PC-9 (cell line): ENCODE measurements at regions not wholly inside any gene's neighbourhood (a gene's known extent, or its start where the extent isn't known, plus 50 kb on each side); places are given as distances from the start of the nearest gene placed in this dataset.

Experiments used
- BruUV-seq: library from RNA; stranded (reverse); fragments of 400-500 nt; replicated peaks from 2 replicates; lab custom pipeline; 2021; lab: Mats Ljungman, UMichigan
- CTCF ChIA-PET: fragments of 300-600 bp; sonication (Branson Sonifier 250); formaldehyde crosslinking; loops from one replicate; lab custom pipeline; 2022; ENCODE audit warnings: antibody characterized with exemption; lab: Charles Lee
- POLR2A ChIA-PET: fragments of 300-600 bp; sonication (Branson Sonifier 250); formaldehyde crosslinking; loops from one replicate; lab custom pipeline; 2022; ENCODE audit warnings: antibody characterized with exemption; ENCODE audit not compliant: unreplicated experiment; lab: Charles Lee
- DNase-seq, 2 experiments: peaks; one replicate each; pipeline versions ENCODE4 v3.0.0 to v3.0.0-alpha.2; 2015 to 2022; ENCODE audit warnings: mixed read lengths in 1 of 2
- H2AFZ ChIP-seq: fragments of 200-600 bp; sonication (generic); 2 replicates; pipeline ENCODE4 v1.8.1; 2017; ENCODE audit warnings: antibody characterized with exemption
- H3F3A ChIP-seq: fragments of 200-600 bp; sonication (generic); 2 replicates; pipeline ENCODE4 v1.8.1; 2017; ENCODE audit warnings: antibody characterized with exemption, mild to moderate bottlenecking, low read depth; ENCODE audit not compliant: insufficient read depth
- H3K27ac ChIP-seq: fragments of 200-600 bp; sonication (generic); 2 replicates; pipeline ENCODE4 v1.6.1; 2016; ENCODE audit warnings: mixed run types
- H3K27me3 ChIP-seq: fragments of 200-600 bp; sonication (generic); 2 replicates; pipeline ENCODE4 v1.6.1; 2016; ENCODE audit warnings: low read depth, mixed run types; ENCODE audit not compliant: insufficient read depth
- H3K36me3 ChIP-seq: fragments of 200-600 bp; sonication (generic); 2 replicates; pipeline ENCODE4 v1.6.1; 2016; ENCODE audit warnings: low read depth, mixed run types
- H3K4me1 ChIP-seq: fragments of 200-600 bp; sonication (generic); replicated peaks from 2 replicates; pipeline ENCODE4 v1.6.1; 2016; ENCODE audit warnings: mixed run types; ENCODE audit not compliant: insufficient read depth
- H3K4me2 ChIP-seq: fragments of 200-600 bp; sonication (generic); 2 replicates; pipeline ENCODE4 v1.6.1; 2017; ENCODE audit warnings: mixed run types
- H3K4me3 ChIP-seq: fragments of 200-600 bp; sonication (generic); 2 replicates; pipeline ENCODE4 v1.6.1; 2016; ENCODE audit warnings: mixed run types
- H3K79me2 ChIP-seq: fragments of 200-600 bp; sonication (generic); 2 replicates; pipeline ENCODE4 v1.6.1; 2017; ENCODE audit warnings: low read depth, mixed run types
- H3K9me2 ChIP-seq: fragments of 200-600 bp; sonication (generic); 2 replicates; pipeline ENCODE4 v1.8.1; 2017; ENCODE audit warnings: mild to moderate bottlenecking; ENCODE audit not compliant: insufficient read depth
- H3K9me3 ChIP-seq: fragments of 200-600 bp; sonication (generic); 2 replicates; pipeline ENCODE4 v1.8.1; 2016; ENCODE audit warnings: low read depth; ENCODE audit not compliant: insufficient read depth
- H4K20me1 ChIP-seq: fragments of 200-600 bp; sonication (generic); 2 replicates; pipeline ENCODE4 v1.8.1; 2017; ENCODE audit not compliant: insufficient read depth
- EZH2 ChIP-seq: fragments of 200-600 bp; sonication (generic); IDR thresholded peaks from 2 replicates; pipeline ENCODE4 v1.8.0; 2017; ENCODE audit warnings: antibody characterized with exemption, low read depth
- intact Hi-C: fragments of 100-400 bp; cut with micrococcal nuclease; formaldehyde crosslinking; loops from one replicate; pipeline ENCODE4 v1.10.0; 2022; ENCODE audit not compliant: unreplicated experiment
- TF ChIP-seq, protein P1 (sequence below): fragments of 200-600 bp; sonication (generic); conservative IDR thresholded peaks from 2 replicates; pipeline ENCODE4 v1.6.1; 2017; ENCODE audit warnings: mixed run types, antibody characterized with exemption, mild to moderate bottlenecking, moderate library complexity

- no peaks in the 10 kb centered on the region for H3F3A ChIP-seq
- no peak overlapping the region for H2AFZ ChIP-seq
- H4K20me1 ChIP-seq, result no peaks in the 10 kb centered on the region
- H3K27ac ChIP-seq, result no peak overlapping the region
- no peaks in the 10 kb centered on the region for H3K9me3 ChIP-seq
- peaks cover 31% of the 10 kb centered on the region; the same call in 1 of the 2 replicates for H3K27me3 ChIP-seq
- intact Hi-C loops, result no loop called here
- no TSS peak for BruUV-seq
- no peaks in the 10 kb centered on the region for H3K9me2 ChIP-seq
- no peak overlapping the region for H3K4me3 ChIP-seq
- ChIA-PET POLR2A (interaction anchor here (0.6 kb wide), 1 partner anchor 327 kb away, joined by 3 read pairs; no protein-coding TSS in a partner anchor), CTCF (no interaction called here)
- no peaks in the 10 kb centered on the region for H3K36me3 ChIP-seq
- H3K79me2 ChIP-seq, result no peaks in the 10 kb centered on the region
- no peak for DNase-seq
- H3K4me1 ChIP-seq, result no peaks in the 10 kb centered on the region
- no peak overlapping the region for H3K4me2 ChIP-seq
- no peak for TF ChIP-seq EZH2
- TF ChIP-seq, protein P1, sequence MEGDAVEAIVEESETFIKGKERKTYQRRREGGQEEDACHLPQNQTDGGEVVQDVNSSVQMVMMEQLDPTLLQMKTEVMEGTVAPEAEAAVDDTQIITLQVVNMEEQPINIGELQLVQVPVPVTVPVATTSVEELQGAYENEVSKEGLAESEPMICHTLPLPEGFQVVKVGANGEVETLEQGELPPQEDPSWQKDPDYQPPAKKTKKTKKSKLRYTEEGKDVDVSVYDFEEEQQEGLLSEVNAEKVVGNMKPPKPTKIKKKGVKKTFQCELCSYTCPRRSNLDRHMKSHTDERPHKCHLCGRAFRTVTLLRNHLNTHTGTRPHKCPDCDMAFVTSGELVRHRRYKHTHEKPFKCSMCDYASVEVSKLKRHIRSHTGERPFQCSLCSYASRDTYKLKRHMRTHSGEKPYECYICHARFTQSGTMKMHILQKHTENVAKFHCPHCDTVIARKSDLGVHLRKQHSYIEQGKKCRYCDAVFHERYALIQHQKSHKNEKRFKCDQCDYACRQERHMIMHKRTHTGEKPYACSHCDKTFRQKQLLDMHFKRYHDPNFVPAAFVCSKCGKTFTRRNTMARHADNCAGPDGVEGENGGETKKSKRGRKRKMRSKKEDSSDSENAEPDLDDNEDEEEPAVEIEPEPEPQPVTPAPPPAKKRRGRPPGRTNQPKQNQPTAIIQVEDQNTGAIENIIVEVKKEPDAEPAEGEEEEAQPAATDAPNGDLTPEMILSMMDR, result no peak
These were observed 84.5 kb upstream of the MYCN start for GRCh38 chr2:15855766-15856260.

- Histone ChIP-seq H3K36me3 (no peaks in the 10 kb centered on the region), H3K4me3 (no peak overlapping the region), H3K27me3 (peaks cover 31% of the 10 kb centered on the region; the same call in 1 of the 2 replicates), H3K9me2 (no peaks in the 10 kb centered on the region), H3K27ac (no peak overlapping the region), H3K79me2 (no peaks in the 10 kb centered on the region), H2AFZ (no peak overlapping the region), H3K4me2 (no peak overlapping the region), H3F3A (no peaks in the 10 kb centered on the region), H3K4me1 (no peaks in the 10 kb centered on the region), H4K20me1 (no peaks in the 10 kb centered on the region), H3K9me3 (no peaks in the 10 kb centered on the region)
- CTCF ChIA-PET, result no interaction called here
- no TSS peak for BruUV-seq
- intact Hi-C loops, result no loop called here
- no peak for TF ChIP-seq EZH2
- TF ChIP-seq, protein P1, result no peak
- DNase-seq, result no peak
- POLR2A ChIA-PET, result interaction anchor here (0.6 kb wide), 1 partner anchor 328 kb away, joined by 3 read pairs; no protein-coding TSS in a partner anchor
These were observed 84.0 kb upstream of the MYCN start for GRCh38 chr2:15856318-15856717.

GRCh38 chr2:15858466-15858865, 81.9 kb upstream of the MYCN start:
- Histone ChIP-seq H3K79me2 (no peaks in the 10 kb centered on the region), H2AFZ (no peak overlapping the region), H3K27ac (no peak overlapping the region), H3K4me2 (no peak overlapping the region), H3K9me3 (no peaks in the 10 kb centered on the region), H3K27me3 (peaks cover 28% of the 10 kb centered on the region; the same call in 1 of the 2 replicates), H3K36me3 (no peaks in the 10 kb centered on the region), H3F3A (no peaks in the 10 kb centered on the region), H4K20me1 (no peaks in the 10 kb centered on the region), H3K9me2 (no peaks in the 10 kb centered on the region), H3K4me3 (no peak overlapping the region), H3K4me1 (no peaks in the 10 kb centered on the region)
- no peak for DNase-seq
- TF ChIP-seq, protein P1, result no peak
- BruUV-seq, result no TSS peak
- POLR2A ChIA-PET, result no interaction called here
- CTCF ChIA-PET, result no interaction called here
- intact Hi-C loops, result no loop called here
